HG03521 (cell line): ENCODE measurements at regions not wholly inside any gene's neighbourhood (a gene's known extent, or its start where the extent isn't known, plus 50 kb on each side); places are given as distances from the start of the nearest gene placed in this dataset.
"Not testable (repeated sequence)": the region's sequence is repeated elsewhere in the genome, so short reads cannot be mapped to it uniquely, and the experiment has no call there.

Experiments
- ATAC-seq: cut with Tn5 transposase; IDR thresholded peaks from one replicate; pipeline ENCODE4 v1.9.1; 2021; ENCODE audit warnings: mild to moderate bottlenecking, moderate library complexity; ENCODE audit not compliant: unreplicated experiment

DNA sequence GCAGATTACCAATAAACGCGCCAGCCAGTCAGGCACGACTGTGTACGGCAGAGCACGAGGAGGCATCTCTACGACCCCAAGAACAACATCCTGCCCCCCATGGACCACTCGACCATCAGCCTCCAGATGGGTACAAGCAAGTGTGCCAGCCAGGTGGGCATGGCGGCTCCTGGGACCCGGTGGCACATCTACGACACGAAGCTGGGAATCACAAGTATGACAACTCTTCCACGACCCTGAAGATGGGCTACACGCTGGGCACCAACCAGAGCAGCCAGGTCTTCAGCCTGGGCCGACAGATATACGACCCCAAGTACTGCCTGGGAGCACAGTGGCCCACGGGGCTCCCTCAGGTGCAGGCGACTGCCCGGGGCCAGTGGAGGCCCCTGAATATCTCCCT is 217.6 kb downstream of the POTED start:
- no peak for ATAC-seq

DNA sequence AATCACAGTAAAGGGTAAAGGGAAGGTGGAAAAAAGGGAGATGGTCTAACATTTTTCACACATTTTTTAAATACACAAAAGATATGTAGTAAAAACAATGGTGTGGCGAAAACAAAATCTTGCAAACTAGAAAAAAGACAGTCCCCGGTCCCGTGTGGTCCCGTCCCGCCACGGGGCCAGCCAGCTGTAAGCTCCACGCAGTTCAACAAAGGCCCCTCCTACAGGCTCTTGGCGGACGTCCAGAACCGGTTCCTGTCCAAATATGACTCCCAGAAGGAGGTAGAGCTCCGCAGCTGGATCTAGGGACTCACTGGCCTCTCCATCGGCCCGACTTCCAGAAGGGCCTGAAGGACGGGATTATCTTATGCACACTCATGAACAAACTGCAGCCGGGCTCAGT is 216.9 kb downstream of the POTED start:
- ATAC-seq = not testable (repeated sequence)

DNA sequence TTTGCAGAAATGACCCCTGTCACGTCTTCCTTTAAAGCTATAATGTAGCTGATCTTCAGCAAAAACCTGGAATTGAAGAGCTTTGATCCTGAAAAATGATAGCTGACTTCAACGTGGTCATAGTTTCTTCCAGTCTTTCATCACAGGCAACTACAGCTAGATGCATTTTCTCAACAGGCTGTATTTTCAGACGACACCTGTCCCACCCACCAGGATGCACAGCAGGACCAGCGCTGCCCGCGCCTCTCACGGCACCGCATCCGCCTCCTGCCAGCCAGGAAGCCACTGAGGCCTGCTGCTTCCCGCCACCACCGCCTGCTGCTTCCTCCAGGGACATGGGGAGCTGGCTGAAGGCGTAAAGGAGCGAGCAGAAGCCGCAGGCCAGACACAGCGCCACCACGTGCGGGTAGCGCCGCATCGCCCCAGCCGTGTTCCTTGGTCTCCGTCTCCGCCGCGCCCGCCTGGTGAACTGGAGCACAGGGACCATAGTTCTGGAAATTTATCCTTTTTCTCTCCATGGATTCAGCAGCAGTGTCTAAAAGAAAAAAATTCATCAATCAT is 215.7 kb downstream of the POTED start:
- ATAC-seq = not testable (repeated sequence)

DNA sequence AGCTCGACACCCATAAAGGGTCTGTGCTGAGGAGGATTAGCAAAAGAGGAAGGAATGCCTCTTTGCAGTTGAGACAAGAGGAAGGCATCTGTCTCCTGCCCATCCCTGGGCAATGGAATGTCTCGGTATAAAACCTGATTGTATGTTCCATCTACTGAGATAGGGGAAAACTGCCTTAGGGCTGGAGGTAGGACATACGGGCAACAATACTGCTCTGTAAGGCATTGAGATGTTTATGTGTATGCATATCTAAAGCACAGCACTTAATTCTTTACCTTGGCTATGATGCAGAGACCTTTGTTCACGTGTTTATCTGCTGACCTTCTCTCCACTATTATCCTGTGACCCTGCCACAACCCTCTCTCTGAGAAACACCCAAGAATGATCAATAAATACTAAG is 210.7 kb downstream of the POTED start:
- ATAC-seq = not testable (repeated sequence)

DNA sequence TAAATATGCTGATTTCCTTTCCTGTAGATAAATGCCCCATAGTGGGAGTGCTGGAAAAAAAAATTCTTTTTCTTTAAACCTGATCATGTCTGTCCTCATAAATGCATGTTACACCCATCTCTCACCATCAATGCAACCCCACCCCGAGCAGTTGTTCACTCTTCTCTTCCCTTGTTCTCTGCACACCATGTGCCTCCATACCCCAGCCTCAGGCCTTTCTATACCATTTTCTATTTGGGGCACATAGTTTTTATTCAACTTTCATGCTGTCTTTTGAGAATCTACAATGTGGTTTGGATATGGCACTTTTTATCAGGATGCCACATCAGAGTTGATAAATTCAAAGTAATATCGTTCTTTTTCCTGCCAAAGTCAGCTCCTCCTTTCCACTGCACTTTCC is 202.6 kb downstream of the POTED start:
- ATAC-seq = not testable (repeated sequence)

DNA sequence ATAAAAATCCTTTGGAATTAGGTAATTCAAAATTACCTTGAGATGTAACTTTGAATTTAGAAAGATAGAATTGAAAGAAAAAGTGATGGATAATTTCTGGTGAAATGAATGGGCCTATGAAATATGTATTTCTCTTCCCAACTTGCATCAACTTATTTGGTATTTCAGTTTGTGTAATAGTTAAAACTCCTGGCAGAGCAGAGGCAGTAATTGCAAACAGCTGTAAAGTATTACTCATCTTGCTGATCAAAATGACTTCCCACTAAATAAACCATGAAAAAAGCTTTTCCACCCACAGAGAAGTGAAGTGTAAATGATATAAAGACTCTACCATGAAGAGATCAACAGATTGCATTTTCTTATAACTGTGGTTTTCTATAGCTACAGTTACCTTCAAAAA is 201.0 kb downstream of the POTED start:
- not testable (repeated sequence) for ATAC-seq

DNA sequence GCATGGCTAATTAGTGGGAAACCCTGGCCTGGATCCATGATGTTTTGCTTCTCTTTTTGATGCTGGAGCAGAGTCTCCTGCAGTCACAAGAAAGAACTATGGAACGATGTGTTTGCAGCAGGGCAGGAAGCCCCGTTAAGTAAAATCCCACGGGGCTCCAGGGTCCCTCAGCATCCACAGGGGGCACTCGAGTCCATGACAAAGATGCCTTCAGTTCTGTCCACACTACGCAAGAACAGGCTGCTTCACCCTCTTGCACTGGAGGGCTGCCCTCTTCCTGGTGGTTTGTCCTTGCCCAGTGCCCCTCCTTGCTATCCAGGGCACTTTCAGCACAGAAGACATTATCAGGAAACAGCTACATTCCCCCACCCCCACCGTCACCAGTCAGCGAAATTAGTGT is 196.9 kb downstream of the POTED start:
- ATAC-seq = not testable (repeated sequence)

DNA sequence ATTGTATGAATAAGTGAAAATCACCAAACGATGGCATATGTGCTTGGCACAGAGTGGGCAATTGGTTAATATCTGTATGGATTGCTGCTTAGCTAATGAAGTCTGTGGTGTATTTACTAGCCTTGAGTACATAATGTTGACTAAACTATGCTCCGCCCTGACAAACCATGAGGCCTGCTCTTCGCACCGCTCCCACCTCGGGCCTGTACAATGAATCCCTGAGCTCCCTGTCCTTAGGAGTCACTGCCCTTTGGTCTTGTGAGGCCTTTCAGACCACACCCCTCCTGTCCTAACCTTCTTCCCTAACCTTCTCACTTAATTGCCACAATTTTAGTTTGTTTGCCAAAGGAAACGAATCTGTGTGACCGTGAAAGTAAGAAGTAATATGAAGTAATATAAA is 193.2 kb downstream of the POTED start:
- ATAC-seq = not testable (repeated sequence)
